HG02870 (cell line): ENCODE measurements at regions not wholly inside any gene's neighbourhood (a gene's known extent, or its start where the extent isn't known, plus 50 kb on each side); places are given as distances from the start of the nearest gene placed in this dataset.

ENCODE experiments used
- ATAC-seq: cut with Tn5 transposase; IDR thresholded peaks from one replicate; pipeline ENCODE4 v1.9.1; 2021; ENCODE audit warnings: mild to moderate bottlenecking, moderate library complexity; ENCODE audit not compliant: unreplicated experiment

- no peak for ATAC-seq
Observed at GRCh38 chr12:126708492-126708896, 1558.5 kb upstream of the TMEM132C start.

DNA sequence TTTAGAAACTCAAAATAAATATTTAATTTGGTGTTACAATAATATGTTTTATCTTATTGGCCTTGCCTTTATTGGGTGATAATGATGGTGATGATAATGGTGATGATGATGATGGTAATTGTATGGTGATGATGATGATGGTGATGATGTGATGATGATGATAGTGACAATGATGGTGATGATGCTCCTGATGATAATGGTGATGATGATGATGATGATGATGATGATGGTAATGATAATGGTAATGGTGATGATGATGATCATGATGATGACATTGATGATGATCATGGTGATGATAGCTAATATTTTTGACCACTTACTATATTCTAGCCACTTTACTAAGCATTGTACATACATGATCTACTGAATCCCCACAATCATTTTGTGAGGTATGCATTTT, 1548.6 kb upstream of the TMEM132C start:
- ATAC-seq, result no peak

DNA sequence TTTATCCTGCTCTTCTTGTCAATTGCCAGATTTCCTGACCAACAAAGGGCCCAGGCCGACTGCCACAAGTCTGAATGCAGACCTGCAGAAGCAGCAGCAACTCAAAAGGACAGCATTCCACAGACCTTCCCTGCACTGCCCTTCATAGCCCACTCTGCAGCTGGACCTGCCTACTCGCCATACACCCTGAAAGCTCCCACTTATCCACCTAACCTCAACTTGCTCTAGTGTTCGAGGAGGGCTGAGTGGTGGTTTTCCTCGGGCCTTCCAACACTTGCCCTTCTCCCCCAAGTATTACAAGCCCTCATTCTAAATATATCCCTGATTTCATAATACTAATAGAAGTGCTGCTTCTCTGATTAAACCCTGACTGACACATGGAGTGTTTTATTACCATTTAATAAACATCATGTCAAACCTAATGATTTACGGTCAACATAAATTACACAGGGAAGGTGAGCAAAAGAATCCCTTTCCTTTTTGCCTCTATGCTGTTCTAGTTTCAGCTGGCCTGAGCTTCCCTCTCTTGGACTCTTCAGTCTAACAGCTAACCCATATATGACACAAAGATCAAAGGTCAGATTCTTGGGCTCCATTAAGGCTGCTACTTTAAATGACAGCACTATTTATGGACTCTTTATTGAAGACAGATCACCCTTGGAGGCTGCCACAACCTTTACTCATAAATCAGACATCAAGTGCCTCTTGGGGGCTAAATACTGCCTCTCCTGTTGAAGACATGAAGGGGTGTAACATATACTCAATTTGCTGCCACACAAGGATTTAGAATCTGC, 1546.9 kb upstream of the TMEM132C start:
- ATAC-seq, result no peak

DNA sequence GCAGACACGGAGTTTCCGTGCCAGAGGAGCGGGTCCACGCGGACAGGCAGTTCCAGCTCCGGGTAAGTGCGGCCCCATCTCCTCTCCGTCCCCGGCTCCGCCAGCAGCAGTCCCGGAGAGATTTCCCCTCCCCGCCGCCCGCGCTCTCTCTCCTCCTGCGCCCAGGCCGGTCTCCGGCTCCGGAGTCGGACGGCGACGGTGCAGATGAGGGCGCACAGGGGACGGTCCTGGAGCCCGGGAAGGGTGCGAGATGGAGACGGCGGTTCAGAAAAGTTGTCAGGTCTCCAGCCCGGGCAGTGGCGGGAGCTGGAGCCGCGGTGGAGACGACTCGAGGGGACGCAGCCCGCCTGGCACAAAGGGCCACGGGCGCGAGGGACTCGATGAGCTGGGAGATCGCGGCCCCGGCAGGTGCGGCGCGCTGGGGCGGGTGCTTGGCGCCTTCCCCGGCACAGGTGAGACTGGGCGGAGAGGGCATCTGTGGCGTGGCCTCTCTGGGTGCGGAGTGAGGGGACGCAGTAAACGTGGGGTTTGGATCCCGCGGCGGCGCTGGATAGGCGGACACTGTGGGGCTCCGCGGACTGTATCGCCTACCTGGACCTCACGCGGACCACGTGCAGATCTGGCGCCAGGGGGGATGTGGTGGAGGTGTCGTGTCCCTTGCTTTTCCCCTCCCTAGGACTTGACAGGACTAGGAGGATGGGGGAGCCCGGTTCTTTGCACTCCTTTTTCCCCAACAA, 1540.3 kb upstream of the TMEM132C start:
- no peak for ATAC-seq

DNA sequence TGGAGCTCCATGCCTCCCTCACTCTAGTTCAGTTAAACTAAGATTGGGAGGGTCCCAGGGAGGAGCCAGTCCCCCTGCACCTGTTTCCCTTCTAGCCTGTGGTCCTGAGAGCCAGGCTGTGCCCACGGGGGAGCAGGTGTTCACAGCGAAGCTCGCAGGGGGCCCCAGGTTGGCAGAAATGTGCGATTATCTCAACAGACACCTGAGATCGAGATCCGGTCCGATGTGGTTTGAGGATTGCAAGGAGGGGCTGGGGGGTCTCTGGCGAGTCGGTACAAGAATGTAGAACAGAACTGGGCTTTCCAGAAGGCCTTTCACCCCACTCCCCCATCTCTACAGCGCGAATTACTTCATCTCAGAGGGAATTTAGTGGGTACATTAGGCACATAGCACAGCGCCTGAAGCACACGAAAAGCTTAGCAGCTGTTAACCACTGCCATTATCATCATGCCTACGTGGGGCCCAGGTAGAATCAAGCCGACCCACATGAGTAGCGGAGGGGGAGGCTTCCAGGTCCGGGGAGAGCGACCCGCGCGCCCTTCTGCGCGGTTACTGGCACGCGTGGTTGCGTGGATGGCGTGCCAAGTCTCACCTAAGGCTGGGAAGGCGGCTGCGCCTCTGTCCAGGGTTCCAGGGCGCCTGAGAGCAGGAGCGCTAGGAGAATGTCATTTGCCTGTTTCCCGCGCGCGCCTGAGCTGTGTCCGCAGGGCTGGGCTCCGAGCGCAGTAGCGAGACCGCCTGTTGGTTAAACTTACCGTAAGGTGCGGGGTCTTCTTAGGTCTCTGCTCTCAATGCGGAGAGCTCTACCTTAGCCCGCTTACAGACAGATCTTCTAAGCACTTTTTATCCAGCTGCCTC, 1539.5 kb upstream of the TMEM132C start:
- no peak for ATAC-seq

- ATAC-seq, result no peak
Observed at GRCh38 chr12:126734296-126734695, 1532.7 kb upstream of the TMEM132C start.

- no peak for ATAC-seq
Observed at GRCh38 chr12:126734710-126735109, 1532.3 kb upstream of the TMEM132C start.

GRCh38 chr12:126741536-126742240, 1525.3 kb upstream of the TMEM132C start:
- ATAC-seq, result no peak

DNA sequence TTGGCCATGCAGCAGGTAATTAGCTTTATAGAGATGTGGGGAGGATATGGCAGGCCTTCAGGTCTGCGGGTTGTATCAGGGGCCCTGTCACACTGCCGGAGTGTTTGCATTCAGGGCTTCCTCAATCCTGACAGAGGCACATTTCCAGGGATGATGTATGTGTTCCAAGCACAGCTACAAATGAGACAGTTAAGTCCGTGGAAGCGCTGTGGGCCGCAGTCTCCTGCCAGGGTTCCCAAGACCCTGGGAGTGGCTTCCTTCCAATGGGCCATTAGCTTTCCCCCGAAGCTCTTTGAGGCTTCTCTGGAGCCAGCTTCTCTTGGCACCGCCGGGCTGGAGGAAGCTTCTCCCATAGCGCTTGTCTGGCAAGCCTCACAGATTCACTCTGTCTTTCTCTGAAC, 1524.7 kb upstream of the TMEM132C start:
- no peak for ATAC-seq

- no peak for ATAC-seq
Observed at GRCh38 chr12:126747530-126748149, 1519.3 kb upstream of the TMEM132C start.

GRCh38 chr12:126752021-126752420, 1514.9 kb upstream of the TMEM132C start:
- ATAC-seq, result no peak

DNA sequence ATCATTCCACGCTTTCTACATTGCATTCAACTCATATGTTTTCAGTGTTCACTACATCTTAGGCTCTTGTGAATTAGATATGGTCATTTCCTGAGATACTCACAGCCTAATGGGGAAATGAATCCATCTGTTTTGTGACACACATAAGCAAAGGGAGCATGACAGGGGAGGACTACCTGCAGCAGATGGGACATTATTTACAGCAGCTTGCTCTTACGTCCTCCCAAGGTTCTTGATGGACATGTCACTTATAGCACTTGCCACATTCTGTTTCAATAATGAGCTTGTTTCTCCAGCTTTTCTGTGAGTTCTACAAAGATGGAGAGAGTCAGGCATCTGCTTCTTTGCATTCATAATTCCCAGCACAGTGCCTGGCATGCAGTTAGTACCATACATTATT, 1509.6 kb upstream of the TMEM132C start:
- no peak for ATAC-seq

DNA sequence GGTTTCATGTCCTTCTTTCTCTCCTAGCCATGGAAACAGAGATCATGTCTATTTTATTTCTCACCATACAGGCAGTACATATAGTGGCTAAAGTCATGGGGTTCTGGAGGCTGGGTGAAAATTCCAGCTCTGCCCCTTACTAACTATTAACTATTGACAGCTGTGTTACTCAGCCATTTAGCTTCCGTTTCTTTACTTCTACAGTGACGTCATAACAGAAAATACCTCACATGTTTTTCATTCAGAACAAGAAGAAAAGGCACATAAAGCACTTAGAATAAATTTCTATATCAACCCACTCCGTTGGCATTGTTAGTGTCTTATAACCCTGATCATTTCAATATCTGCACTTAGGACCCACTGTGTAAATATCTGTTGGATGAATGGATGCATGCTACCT, 1506.9 kb upstream of the TMEM132C start:
- ATAC-seq, result no peak

GRCh38 chr12:126761420-126761819, 1505.5 kb upstream of the TMEM132C start:
- ATAC-seq, result no peak

GRCh38 chr12:126762150-126762549, 1504.8 kb upstream of the TMEM132C start:
- no peak for ATAC-seq

GRCh38 chr12:126763359-126763758, 1503.6 kb upstream of the TMEM132C start:
- no peak for ATAC-seq

DNA sequence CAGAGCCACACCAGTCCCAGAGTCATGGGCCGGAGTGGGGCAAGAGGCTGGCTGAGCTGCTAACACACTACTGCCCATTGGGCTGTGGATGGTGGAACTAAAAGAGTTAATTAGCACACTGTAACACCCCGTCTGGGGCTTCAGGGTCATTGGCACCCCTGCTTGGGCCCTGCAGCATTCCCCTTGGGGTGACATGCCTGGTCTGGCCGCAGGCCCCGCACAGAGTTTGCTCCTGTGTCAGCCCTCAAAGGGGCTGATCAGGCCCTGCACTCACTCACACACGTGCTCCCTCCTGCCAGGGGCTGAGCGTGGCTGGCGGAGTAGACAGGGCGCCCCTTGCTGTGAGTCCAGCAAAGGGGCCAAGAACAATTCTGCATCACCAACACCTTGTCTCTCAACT, 1499.6 kb upstream of the TMEM132C start:
- no peak for ATAC-seq

DNA sequence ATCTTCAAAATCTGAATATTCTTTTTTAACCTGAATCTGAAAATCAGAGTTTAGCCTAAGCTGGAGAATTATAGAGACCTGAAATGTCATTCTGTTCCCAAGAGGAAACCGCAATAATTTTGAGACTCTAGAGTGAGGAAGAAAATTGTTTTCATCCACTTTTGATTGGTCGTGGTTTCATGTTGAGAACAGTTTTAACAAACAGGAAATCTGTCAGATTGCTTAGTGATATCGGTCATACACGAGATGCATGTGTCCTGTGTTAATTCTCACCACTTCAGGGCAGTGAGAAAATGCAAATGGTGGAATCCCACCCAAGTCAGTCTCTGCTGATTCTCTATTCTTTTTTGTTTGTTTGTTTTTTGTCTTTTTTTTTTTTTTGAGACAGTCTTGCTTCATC, 1498.5 kb upstream of the TMEM132C start:
- ATAC-seq, result no peak

DNA sequence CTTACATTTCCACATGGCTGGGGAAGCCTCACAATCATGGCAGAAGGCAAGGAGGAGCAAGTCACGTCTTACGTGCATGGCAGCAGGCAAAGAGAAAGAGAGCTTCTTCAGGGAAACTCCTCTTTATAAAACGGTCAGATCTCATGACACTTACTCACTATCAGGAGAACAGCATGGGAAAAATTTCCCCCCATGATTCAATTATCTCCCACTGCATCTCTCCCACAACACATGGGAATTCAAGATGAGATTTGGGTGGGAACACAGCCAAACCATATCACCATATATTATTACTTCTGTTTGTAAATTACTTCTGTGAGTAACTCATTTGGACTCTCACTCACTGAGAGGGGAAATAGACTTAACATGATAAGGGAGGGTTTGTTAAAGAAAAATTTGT, 1496.8 kb upstream of the TMEM132C start:
- no peak for ATAC-seq

DNA sequence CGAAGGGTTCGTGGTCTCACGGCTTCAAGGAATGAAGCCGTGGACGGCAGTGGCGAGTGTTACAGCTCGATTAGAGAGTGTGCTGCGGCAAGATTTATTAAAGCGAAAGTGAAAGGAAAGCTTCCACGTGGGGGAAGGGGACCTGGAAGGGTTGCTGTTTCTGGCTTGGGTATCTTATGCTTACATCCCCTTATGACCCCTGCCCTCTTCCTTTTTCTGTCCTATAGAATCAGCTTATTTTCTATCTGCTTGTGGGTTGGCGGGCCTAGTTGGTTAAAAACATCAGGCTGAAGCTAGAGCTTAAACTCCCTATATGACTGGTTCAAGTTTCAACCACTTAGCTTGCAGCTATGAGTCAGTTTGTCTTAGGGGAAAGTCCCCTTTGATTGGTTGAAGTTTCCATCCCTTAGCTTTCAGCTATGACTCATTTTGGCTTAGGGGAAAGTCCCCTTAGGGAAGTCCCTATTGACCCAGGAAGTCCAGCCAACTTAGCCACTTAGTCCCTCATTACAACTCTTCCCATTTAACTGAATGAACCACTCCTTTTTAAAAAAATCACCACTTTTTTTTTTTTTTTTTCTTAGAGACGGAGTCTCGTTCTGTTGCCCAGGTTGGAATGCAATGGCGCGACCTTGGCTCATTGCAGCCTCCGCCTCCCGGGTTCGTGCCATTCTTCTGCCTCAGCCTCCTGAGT, 1494.7 kb upstream of the TMEM132C start:
- peak; percentile 76 for ATAC-seq
